Common myeloid progenitor, CD34-positive (primary cell): ENCODE measurements at regions not wholly inside any gene's neighbourhood (a gene's known extent, or its start where the extent isn't known, plus 50 kb on each side); places are given as distances from the start of the nearest gene placed in this dataset.
A peak's percentile ranks its signal among the peaks of the same experiment; 100 is the strongest.
"Not testable (repeated sequence)": the region's sequence is repeated elsewhere in the genome, so short reads cannot be mapped to it uniquely, and the experiment has no call there.

ENCODE experiments used
- CTCF ChIA-PET: fragments of 350-600 bp; sonication (Branson Sonifier 250); formaldehyde crosslinking; loops from one replicate; lab custom pipeline; 2021; ENCODE audit warnings: antibody characterized with exemption; lab: Charles Lee
- POLR2A ChIA-PET: fragments of 350-600 bp; sonication (Branson Sonifier 250); formaldehyde crosslinking; loops from one replicate; lab custom pipeline; 2021; ENCODE audit warnings: antibody characterized with exemption; lab: Charles Lee
- DNase-seq, 3 donors: peaks; one replicate each; pipeline versions ENCODE4 v3.0.0 to v3.0.0-alpha.2; 2013
- H3K27ac ChIP-seq, 2 experiments: 1 replicate in 1 of 2; 2 replicates in 1 of 2; pipeline ENCODE4 v1.7.0; 2013; ENCODE audit warnings: inconsistent platforms in 2 of 2, low read length in 2 of 2, mild to moderate bottlenecking in 2 of 2, low read depth in 1 of 2, moderate library complexity in 1 of 2; ENCODE audit not compliant: severe bottlenecking in 2 of 2, insufficient read depth in 1 of 2, poor library complexity in 1 of 2
- H3K27me3 ChIP-seq, 5 experiments: replicated peaks in 2 of 5; 1 replicate in 3 of 5; 2 replicates in 2 of 5; pipeline versions ENCODE4 v1.6.1 to v1.7.0; 2013; ENCODE audit warnings: low read length in 4 of 5, mild to moderate bottlenecking in 2 of 5, moderate library complexity in 2 of 5, inconsistent platforms in 1 of 5; ENCODE audit not compliant: insufficient read depth in 5 of 5, control insufficient read depth in 4 of 5
- H3K36me3 ChIP-seq, 4 experiments: 1 replicate in 2 of 4; 2 replicates in 2 of 4; pipeline versions ENCODE4 v1.6.1 to v1.7.0; 2013; ENCODE audit warnings: low read length in 3 of 4, control low read depth in 1 of 4, mild to moderate bottlenecking in 1 of 4; ENCODE audit not compliant: control insufficient read depth in 4 of 4, insufficient read depth in 4 of 4
- H3K4me1 ChIP-seq, 4 experiments: 1 replicate in 3 of 4; 2 replicates in 1 of 4; pipeline versions ENCODE4 v1.6.1 to v1.7.1; 2013; ENCODE audit warnings: low read length in 3 of 4, mild to moderate bottlenecking in 3 of 4, control low read depth in 1 of 4, inconsistent platforms in 1 of 4, moderate library complexity in 1 of 4; ENCODE audit not compliant: control insufficient read depth in 4 of 4, insufficient read depth in 4 of 4; ENCODE audit errors: control extremely low read depth in 1 of 4
- H3K4me3 ChIP-seq, 7 experiments: 1 replicate in 4 of 7; 2 replicates in 3 of 7; pipeline versions ENCODE4 v1.5.1 to v1.7.0; 2013; ENCODE audit warnings: mild to moderate bottlenecking in 7 of 7, low read length in 6 of 7, moderate library complexity in 6 of 7, inconsistent platforms in 2 of 7, low read depth in 2 of 7, control low read depth in 1 of 7; ENCODE audit not compliant: insufficient read depth in 4 of 7, control insufficient read depth in 1 of 7; ENCODE audit errors: extremely low read depth in 1 of 7
- H3K9me3 ChIP-seq, 5 experiments: 1 replicate in 4 of 5; 2 replicates in 1 of 5; pipeline versions ENCODE4 v1.6.1 to v1.7.1; 2013; ENCODE audit warnings: low read length in 4 of 5, mild to moderate bottlenecking in 2 of 5, inconsistent platforms in 1 of 5, low read depth in 1 of 5, moderate library complexity in 1 of 5; ENCODE audit not compliant: control insufficient read depth in 4 of 5, insufficient read depth in 2 of 5; ENCODE audit errors: control extremely low read depth in 1 of 5
- WGBS: methylation state at CpG from one replicate; pipeline ENCODE4 v1.1.5; 2013; ENCODE audit not compliant: insufficient coverage; 5-methylcytosine and 5-hydroxymethylcytosine counted together

DNA sequence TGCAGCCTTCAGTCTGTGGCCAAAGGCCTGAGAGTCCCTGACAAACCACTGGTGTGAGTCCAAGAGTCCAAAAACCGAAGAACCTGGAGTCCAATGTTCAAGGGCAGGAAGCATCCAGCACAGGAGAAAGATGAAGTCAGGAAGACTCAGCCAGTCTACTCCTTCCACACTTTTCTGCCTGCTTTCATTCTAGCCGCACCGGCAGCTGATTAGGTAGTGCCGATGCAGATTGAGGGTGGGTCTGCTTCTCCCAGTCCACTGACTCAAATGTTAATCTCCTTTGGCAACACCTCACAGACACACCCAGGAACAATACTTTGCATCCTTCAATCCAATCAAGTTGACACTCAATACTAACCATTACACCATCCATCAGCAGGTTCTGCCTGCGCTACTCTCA is 65.2 kb upstream of the WASF3 start:
- 95% methylated on average over 4 of the region's 5 CpGs for WGBS
- CTCF ChIA-PET = interaction anchor here (7.7 kb wide), 1 partner anchor 308 kb away, joined by 69 read pairs; no protein-coding TSS in a partner anchor
- DNase-seq, H3K9me3 ChIP-seq, H3K4me3 ChIP-seq, H3K36me3 ChIP-seq, H3K27me3 ChIP-seq, POLR2A ChIA-PET, H3K27ac ChIP-seq, H3K4me1 ChIP-seq: not testable (repeated sequence)

DNA sequence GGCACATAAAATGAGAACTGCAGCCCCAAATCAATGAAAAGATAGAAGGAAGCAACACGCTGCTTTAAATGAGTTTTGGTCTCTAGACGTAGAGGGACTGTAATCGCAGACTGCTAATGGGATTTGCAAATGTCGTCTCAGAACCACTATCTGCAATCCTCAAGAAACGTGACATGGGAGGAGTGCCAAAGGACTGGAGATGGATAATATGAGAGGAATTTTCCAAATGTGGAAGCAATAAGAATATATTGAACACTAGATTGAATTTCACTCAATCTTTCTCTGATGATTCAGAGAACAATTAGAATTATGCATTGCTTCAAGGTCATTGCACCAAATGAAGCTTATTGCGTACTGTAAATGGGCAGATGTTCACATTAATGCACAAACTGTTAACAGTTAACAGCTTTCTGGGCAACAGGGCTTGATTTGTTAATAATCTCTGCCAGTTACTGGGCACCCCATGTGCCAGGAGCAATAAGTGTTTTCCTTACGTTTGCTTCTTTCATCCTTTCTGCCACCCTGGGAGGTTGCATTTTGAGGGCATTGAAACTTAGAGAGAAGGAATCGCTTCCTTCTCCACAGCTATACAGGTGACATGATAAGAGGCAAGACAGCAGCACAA is 62.8 kb upstream of the WASF3 start:
- DNase-seq = no peak
- no peaks in the 10 kb centered on the region for H3K4me1 ChIP-seq
- H3K9me3 ChIP-seq = no peaks in the 10 kb centered on the region
- peaks cover 0 to 2% (median 0%) of the 10 kb centered on the region in 5 experiments for H3K27me3 ChIP-seq
- ChIA-PET POLR2A (no interaction called here), CTCF (interaction anchor here (1.1 to 7.7 kb wide), 5 partner anchors 12 to 310 kb away, joined by 3 to 69 read pairs (median 11); no protein-coding TSS in a partner anchor)
- H3K36me3 ChIP-seq = no peaks in the 10 kb centered on the region
- 90% methylated on average over 4 of the region's 8 CpGs for WGBS
- H3K4me3 ChIP-seq = no peak overlapping the region
- H3K27ac ChIP-seq = no peak overlapping the region

DNA sequence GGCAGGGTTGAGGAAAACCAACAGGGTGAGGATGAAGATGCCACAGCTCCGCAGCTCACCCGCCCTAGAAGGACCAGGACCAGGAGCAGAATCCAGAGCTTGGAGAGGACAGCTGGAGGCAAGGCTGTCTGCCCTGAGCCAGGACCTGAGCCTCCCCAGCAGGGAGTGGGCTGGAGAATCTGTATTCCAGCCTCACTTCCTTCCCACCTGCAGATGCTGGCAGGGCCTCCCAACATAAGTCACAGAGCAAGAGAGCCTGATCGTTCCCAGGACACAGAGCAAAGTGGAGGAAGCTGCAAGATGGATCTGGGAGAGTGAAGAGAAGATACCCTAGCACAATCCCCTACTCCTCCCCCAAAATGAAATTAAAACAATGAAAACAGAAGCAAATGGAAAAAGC is 61.7 kb upstream of the WASF3 start:
- no peak for DNase-seq
- ChIA-PET CTCF (interaction anchor here (1.2 to 7.7 kb wide), 5 partner anchors 13 to 311 kb away, joined by 3 to 69 read pairs (median 11); no protein-coding TSS in a partner anchor), POLR2A (no interaction called here)
- 100% methylated on average over 2 of the region's 3 CpGs for WGBS
- H3K27ac ChIP-seq = no peak overlapping the region
- H3K4me3 ChIP-seq = no peak overlapping the region
- peaks cover 0 to 2% (median 0%) of the 10 kb centered on the region in 5 experiments for H3K27me3 ChIP-seq
- no peaks in the 10 kb centered on the region for H3K36me3 ChIP-seq
- H3K9me3 ChIP-seq = no peaks in the 10 kb centered on the region
- peaks cover 0 to under 1% (median under 1%) of the 10 kb centered on the region in 4 experiments for H3K4me1 ChIP-seq

DNA sequence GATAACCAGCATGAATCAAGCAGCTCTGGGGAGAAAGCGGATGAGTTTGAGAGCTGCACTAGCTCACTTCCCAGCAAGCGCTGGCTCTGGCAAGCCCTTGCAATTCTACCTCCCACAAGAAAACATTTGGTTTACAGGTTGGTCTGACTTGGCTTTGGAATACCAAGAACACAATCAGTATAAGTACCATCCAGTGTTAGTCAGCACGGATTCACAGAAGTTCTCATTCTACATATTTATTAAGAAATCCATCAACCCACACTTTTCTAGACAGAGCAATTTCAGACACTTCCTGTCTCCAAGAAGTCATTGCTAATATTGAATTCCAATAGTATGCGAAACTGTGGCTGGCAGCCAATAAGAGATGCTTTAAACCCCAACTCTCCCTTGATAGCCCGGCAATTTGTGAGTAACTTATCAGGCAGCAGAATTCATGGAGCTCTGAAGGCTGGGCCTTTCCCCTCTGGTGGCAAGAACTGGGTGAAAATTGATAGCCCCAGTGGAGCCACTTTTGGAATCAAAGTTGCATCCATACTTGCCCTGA is 59.4 kb upstream of the WASF3 start:
- Histone ChIP-seq H3K9me3 (no peaks in the 10 kb centered on the region), H3K36me3 (no peaks in the 10 kb centered on the region), H3K4me3 (no peak overlapping the region), H3K27ac (no peak overlapping the region), H3K4me1 (peaks cover 0 to 13% (median 3%) of the 10 kb centered on the region in 4 experiments), H3K27me3 (peaks cover 0 to 2% (median 0%) of the 10 kb centered on the region in 5 experiments)
- WGBS = 100% methylated on average over 4 of the region's 5 CpGs
- POLR2A ChIA-PET = no interaction called here
- CTCF ChIA-PET = interaction anchor here (1.1 to 7.7 kb wide), 4 partner anchors 15 to 422 kb away, joined by 3 to 69 read pairs (median 10); no protein-coding TSS in a partner anchor
- no peak for DNase-seq

DNA sequence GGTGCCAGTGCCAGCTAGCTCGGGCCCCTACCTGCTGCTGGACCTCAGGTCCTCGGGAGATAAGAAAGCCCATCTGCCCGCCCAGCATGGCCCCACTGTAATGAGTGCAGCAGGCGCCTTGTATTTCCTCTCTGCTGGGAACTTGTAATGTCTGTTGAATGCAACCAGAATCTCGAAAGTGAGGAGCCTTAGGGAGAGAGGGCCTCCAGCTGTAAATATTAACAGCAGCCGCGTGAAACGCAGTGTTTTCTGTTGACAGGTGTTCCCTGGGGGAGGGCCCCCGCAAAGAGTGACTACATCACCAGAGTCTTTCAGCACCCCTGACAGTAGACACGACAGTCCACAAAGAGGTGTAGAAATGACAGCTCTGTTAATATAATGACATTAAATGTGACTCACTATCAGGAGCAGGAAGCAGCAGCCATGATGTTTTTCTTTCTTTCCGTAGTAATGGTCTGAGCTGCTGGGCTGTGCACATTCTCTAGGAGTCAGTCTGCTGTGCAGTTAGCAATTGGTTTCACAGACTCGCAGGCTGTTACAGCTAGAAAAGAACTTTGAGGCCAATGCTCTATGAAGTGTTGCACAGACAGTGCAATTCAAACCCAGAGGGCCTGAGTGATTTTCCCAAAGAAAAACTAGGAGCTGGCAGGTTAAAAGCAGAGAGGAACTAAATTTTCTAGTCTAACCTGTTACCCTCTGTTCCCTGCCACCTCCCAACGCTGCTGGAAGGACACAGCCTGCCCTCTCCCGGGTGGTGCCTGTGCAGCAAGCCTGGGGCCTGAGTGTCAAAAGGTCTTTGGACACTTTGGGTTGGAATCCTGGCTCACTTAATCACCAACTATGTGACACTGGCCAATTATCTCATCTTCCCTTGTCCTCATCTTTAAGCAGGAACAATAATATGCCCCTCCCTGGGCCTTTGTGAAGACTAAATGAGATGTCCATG is 58.6 kb upstream of the WASF3 start:
- Histone ChIP-seq H3K9me3 (no peaks in the 10 kb centered on the region), H3K4me3 (no peak overlapping the region), H3K4me1 (peaks cover 0 to 16% (median 3%) of the 10 kb centered on the region in 4 experiments), H3K27me3 (peaks cover 0 to 2% (median 0%) of the 10 kb centered on the region in 5 experiments), H3K36me3 (no peaks in the 10 kb centered on the region), H3K27ac (no peak overlapping the region)
- WGBS = 89% methylated on average over 14 of the region's 14 CpGs
- ChIA-PET POLR2A (no interaction called here), CTCF (interaction anchor here (0.9 to 7.7 kb wide), 3 partner anchors 200 to 421 kb away, joined by 3 to 69 read pairs (median 3); no protein-coding TSS in a partner anchor)
- no peak for DNase-seq

DNA sequence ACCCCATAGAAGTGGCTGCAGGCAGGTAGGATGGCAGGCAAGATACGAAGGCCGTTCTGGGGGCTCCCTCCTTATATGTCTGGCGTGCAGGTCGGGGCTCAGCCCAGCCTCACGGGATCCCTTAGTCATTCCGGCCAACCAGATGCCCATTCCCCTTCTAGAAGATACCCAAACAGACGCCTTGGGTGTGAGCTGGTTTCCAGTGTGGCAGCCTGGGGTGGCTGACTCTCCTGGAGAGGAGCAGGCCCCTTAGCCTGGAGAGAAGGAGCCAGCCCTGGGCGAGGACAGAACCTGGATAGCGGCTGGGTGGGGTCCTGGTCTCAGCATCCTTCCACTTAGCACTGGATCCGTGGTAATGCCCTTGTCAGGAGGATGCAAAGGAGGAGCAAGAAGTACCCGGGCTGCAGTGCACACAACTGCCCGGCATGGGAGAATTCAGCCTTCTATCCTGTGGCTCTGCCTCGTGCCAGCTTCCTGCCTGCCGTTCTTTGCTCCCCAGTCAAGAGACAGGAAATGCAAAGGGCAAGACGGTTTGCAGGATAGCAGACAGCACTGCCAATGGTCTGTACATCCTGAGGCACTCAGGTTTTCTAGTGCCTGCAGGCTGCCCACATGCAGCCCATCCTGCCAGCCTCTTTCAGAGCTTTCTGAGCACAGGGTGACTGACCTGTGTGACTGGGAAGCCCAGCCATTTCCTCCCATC is 56.7 kb upstream of the WASF3 start:
- H3K4me1 ChIP-seq = peaks cover 0 to 16% (median 3%) of the 10 kb centered on the region in 4 experiments
- no peaks in the 10 kb centered on the region for H3K27me3 ChIP-seq
- DNase-seq = peak in 1 of 3 donors; percentile 16
- WGBS = 62% methylated on average over 14 of the region's 15 CpGs
- H3K36me3 ChIP-seq = no peaks in the 10 kb centered on the region
- POLR2A ChIA-PET = no interaction called here
- CTCF ChIA-PET = interaction anchor here (0.7 to 1.0 kb wide), 2 partner anchors 17 to 323 kb away, joined by 3 read pairs; no protein-coding TSS in a partner anchor
- no peak overlapping the region for H3K4me3 ChIP-seq
- H3K27ac ChIP-seq = no peak overlapping the region
- H3K9me3 ChIP-seq = no peaks in the 10 kb centered on the region
